ENCODE measurements at regions not wholly inside any gene's neighbourhood (a gene's known extent, or its start where the extent isn't known, plus 50 kb on each side); places are given as distances from the start of the nearest gene placed in this dataset.

DNA sequence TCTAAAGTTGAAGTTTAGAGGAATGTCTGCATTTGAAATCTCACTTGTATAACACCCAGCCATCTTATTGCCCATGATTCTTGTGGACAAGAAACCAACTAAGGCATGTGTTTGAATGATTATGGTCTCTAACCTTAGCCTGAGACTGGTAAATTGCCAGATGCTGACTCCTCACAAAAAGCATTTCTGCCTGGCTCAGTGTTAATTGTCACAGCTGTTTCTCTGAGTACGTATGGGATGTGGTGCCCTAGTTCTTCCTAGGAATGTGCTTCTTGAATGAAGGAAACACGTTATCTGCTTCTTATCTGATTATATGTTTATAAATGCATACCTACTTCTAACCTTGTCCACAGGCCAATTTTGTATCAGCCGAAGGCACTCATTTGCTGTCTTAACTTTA is 63.1 kb upstream of the NDP start:
- no peak for TF ChIP-seq RAD21 (IDR thresholded peaks at IDR 0.05; ENCODE audit: low read depth)
- no peak for TF ChIP-seq POLR2A (IDR thresholded peaks at IDR 0.05; ENCODE audit: borderline replicate concordance, extremely low read depth, insufficient read depth, insufficient read length)
- TF ChIP-seq, protein P1, sequence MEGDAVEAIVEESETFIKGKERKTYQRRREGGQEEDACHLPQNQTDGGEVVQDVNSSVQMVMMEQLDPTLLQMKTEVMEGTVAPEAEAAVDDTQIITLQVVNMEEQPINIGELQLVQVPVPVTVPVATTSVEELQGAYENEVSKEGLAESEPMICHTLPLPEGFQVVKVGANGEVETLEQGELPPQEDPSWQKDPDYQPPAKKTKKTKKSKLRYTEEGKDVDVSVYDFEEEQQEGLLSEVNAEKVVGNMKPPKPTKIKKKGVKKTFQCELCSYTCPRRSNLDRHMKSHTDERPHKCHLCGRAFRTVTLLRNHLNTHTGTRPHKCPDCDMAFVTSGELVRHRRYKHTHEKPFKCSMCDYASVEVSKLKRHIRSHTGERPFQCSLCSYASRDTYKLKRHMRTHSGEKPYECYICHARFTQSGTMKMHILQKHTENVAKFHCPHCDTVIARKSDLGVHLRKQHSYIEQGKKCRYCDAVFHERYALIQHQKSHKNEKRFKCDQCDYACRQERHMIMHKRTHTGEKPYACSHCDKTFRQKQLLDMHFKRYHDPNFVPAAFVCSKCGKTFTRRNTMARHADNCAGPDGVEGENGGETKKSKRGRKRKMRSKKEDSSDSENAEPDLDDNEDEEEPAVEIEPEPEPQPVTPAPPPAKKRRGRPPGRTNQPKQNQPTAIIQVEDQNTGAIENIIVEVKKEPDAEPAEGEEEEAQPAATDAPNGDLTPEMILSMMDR (IDR thresholded peaks at IDR 0.05 in 2 of 3, conservative IDR thresholded peaks at IDR 0.05 in 1 of 3; ENCODE audit: borderline replicate concordance in 1 of 3, insufficient read depth in 1 of 3, low read depth in 2 of 3, low read length in 2 of 3): no peak
- TF ChIP-seq CEBPB (IDR thresholded peaks at IDR 0.05; ENCODE audit: low read depth): no peak
- TF ChIP-seq EZH2 (IDR thresholded peaks at IDR 0.05): no peak
- no peak for TF ChIP-seq POLR2AphosphoS5 (IDR thresholded peaks at IDR 0.05; ENCODE audit: low read depth, low read length)
- TF ChIP-seq, protein P2, sequence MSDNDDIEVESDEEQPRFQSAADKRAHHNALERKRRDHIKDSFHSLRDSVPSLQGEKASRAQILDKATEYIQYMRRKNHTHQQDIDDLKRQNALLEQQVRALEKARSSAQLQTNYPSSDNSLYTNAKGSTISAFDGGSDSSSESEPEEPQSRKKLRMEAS (IDR thresholded peaks at IDR 0.05): no peak
- TF ChIP-seq FOSL1 (IDR thresholded peaks at IDR 0.05; ENCODE audit: low read depth): no peak
- TF ChIP-seq ZNF274 (IDR thresholded peaks at IDR 0.05; ENCODE audit: low read depth, low read length): no peak
- TF ChIP-seq EGR1 (IDR thresholded peaks at IDR 0.05; ENCODE audit: low read depth): no peak
